Thyroid gland (tissue), 4 donors: ENCODE measurements at regions not wholly inside any gene's neighbourhood (a gene's known extent, or its start where the extent isn't known, plus 50 kb on each side); places are given as distances from the start of the nearest gene placed in this dataset.

ENCODE experiments used
- CTCF ChIP-seq, 6 experiments: fragments of 200-600 bp in 3 of 6; fragments of 450-650 bp in 3 of 6; sonication (generic) in 3 of 6; IDR thresholded peaks; one replicate each; pipeline ENCODE4 v1.5.1; 2016 to 2019; ENCODE audit warnings: antibody characterized with exemption in 6 of 6, mild to moderate bottlenecking in 2 of 6, inconsistent platforms in 1 of 6, moderate library complexity in 1 of 6
- POLR2A ChIP-seq, 2 donors: fragments of 450-650 bp; IDR thresholded peaks; one replicate each; pipeline ENCODE4 v1.6.1; 2017; ENCODE audit warnings: antibody characterized with exemption in 2 of 2, mild to moderate bottlenecking in 2 of 2, moderate library complexity in 1 of 2

DNA sequence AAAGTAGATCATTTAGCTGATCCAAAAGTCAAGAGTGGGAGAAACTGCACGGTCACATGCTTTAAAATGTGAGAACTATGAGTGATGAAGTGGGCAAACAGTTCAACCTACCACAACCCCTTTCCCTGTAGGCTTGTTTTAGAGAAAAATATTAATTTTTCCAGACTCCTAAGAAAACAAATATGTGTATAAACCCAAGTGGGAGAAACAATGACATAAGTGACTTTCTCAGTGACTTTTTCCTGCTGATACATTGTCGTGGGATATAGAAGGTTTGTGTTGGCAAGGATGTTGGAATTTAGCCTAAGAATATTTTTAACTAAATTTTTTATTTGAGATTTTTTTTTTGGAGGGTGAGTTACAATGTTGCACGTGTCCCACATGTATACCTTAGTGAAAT lies 321.7 kb downstream of the FIGN start:
- TF ChIP-seq CTCF (IDR thresholded peaks at IDR 0.05), result no peak
- TF ChIP-seq POLR2A (IDR thresholded peaks at IDR 0.05), result no peak
